H1 (cell line): ENCODE measurements at regions not wholly inside any gene's neighbourhood (a gene's known extent, or its start where the extent isn't known, plus 50 kb on each side); places are given as distances from the start of the nearest gene placed in this dataset.

Experiments used
- EGR1 ChIP-seq: IDR thresholded peaks from 2 replicates; pipeline ENCODE4 v1.6.1; 2011; ENCODE audit warnings: low read depth, low read length, borderline replicate concordance
- RXRA ChIP-seq: IDR thresholded peaks from 2 replicates; pipeline ENCODE4 v1.6.1; 2011; ENCODE audit warnings: low read depth, mild to moderate bottlenecking, low read length, moderate library complexity; ENCODE audit not compliant: insufficient read depth
- TF ChIP-seq, protein P1 (sequence below): fragments of 300-600 bp; sonication (generic); IDR thresholded peaks from 2 replicates; pipeline ENCODE4 v1.7.1; 2012; ENCODE audit warnings: low read length, moderate library complexity, mild to moderate bottlenecking, inconsistent platforms; ENCODE audit not compliant: insufficient replicate concordance

DNA sequence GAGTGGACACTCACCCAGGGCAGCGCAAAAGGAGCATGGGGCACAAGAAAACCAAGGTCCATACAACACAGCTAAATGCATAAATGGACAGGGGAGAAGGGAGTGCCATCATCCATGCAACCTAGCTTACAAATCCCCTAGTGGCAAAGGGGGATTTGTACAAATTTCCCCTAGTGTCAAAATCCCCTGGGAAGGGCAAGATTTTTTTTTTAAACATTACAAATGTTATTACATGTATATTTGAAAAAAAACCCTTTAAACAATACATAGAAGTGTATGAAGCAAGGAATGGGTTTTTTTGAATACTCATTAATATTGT is 89.6 kb upstream of the IVNS1ABP start (continued):
- TF ChIP-seq, protein P1, sequence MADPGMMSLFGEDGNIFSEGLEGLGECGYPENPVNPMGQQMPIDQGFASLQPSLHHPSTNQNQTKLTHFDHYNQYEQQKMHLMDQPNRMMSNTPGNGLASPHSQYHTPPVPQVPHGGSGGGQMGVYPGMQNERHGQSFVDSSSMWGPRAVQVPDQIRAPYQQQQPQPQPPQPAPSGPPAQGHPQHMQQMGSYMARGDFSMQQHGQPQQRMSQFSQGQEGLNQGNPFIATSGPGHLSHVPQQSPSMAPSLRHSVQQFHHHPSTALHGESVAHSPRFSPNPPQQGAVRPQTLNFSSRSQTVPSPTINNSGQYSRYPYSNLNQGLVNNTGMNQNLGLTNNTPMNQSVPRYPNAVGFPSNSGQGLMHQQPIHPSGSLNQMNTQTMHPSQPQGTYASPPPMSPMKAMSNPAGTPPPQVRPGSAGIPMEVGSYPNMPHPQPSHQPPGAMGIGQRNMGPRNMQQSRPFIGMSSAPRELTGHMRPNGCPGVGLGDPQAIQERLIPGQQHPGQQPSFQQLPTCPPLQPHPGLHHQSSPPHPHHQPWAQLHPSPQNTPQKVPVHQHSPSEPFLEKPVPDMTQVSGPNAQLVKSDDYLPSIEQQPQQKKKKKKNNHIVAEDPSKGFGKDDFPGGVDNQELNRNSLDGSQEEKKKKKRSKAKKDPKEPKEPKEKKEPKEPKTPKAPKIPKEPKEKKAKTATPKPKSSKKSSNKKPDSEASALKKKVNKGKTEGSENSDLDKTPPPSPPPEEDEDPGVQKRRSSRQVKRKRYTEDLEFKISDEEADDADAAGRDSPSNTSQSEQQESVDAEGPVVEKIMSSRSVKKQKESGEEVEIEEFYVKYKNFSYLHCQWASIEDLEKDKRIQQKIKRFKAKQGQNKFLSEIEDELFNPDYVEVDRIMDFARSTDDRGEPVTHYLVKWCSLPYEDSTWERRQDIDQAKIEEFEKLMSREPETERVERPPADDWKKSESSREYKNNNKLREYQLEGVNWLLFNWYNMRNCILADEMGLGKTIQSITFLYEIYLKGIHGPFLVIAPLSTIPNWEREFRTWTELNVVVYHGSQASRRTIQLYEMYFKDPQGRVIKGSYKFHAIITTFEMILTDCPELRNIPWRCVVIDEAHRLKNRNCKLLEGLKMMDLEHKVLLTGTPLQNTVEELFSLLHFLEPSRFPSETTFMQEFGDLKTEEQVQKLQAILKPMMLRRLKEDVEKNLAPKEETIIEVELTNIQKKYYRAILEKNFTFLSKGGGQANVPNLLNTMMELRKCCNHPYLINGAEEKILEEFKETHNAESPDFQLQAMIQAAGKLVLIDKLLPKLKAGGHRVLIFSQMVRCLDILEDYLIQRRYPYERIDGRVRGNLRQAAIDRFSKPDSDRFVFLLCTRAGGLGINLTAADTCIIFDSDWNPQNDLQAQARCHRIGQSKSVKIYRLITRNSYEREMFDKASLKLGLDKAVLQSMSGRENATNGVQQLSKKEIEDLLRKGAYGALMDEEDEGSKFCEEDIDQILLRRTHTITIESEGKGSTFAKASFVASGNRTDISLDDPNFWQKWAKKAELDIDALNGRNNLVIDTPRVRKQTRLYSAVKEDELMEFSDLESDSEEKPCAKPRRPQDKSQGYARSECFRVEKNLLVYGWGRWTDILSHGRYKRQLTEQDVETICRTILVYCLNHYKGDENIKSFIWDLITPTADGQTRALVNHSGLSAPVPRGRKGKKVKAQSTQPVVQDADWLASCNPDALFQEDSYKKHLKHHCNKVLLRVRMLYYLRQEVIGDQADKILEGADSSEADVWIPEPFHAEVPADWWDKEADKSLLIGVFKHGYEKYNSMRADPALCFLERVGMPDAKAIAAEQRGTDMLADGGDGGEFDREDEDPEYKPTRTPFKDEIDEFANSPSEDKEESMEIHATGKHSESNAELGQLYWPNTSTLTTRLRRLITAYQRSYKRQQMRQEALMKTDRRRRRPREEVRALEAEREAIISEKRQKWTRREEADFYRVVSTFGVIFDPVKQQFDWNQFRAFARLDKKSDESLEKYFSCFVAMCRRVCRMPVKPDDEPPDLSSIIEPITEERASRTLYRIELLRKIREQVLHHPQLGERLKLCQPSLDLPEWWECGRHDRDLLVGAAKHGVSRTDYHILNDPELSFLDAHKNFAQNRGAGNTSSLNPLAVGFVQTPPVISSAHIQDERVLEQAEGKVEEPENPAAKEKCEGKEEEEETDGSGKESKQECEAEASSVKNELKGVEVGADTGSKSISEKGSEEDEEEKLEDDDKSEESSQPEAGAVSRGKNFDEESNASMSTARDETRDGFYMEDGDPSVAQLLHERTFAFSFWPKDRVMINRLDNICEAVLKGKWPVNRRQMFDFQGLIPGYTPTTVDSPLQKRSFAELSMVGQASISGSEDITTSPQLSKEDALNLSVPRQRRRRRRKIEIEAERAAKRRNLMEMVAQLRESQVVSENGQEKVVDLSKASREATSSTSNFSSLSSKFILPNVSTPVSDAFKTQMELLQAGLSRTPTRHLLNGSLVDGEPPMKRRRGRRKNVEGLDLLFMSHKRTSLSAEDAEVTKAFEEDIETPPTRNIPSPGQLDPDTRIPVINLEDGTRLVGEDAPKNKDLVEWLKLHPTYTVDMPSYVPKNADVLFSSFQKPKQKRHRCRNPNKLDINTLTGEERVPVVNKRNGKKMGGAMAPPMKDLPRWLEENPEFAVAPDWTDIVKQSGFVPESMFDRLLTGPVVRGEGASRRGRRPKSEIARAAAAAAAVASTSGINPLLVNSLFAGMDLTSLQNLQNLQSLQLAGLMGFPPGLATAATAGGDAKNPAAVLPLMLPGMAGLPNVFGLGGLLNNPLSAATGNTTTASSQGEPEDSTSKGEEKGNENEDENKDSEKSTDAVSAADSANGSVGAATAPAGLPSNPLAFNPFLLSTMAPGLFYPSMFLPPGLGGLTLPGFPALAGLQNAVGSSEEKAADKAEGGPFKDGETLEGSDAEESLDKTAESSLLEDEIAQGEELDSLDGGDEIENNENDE, result no peak
- TF ChIP-seq EGR1 (no peak), RXRA (no peak)
